Endodermal cell (in vitro differentiated cells): ENCODE measurements at regions not wholly inside any gene's neighbourhood (a gene's known extent, or its start where the extent isn't known, plus 50 kb on each side); places are given as distances from the start of the nearest gene placed in this dataset.

Experiments
- DNase-seq: peaks from one replicate; pipeline ENCODE4 v3.0.0-alpha.2; 2017
- H3K27ac ChIP-seq: 2 replicates; pipeline ENCODE4 v1.5.1; 2013; ENCODE audit warnings: mild to moderate bottlenecking, low read depth, low read length, moderate library complexity
- H3K27me3 ChIP-seq: 2 replicates; pipeline ENCODE4 v1.6.1; 2013; ENCODE audit warnings: mild to moderate bottlenecking, low read length, moderate library complexity; ENCODE audit not compliant: insufficient read depth, control insufficient read depth, poor library complexity, severe bottlenecking
- H3K36me3 ChIP-seq: 2 replicates; pipeline ENCODE4 v1.7.0; 2013; ENCODE audit warnings: mild to moderate bottlenecking, low read length, moderate library complexity; ENCODE audit not compliant: control insufficient read depth, insufficient read depth
- H3K4me1 ChIP-seq: one replicate; pipeline ENCODE4 v1.7.0; 2013; ENCODE audit warnings: low read length; ENCODE audit not compliant: control insufficient read depth, insufficient read depth
- H3K4me3 ChIP-seq: 2 replicates; pipeline ENCODE4 v1.5.1; 2013; ENCODE audit warnings: mild to moderate bottlenecking, low read length, moderate library complexity
- H3K9ac ChIP-seq: 2 replicates; pipeline ENCODE4 v1.6.1; 2013; ENCODE audit warnings: mild to moderate bottlenecking, low read length, moderate library complexity; ENCODE audit not compliant: poor library complexity, severe bottlenecking; ENCODE audit errors: extremely low read depth
- H3K9me3 ChIP-seq: 2 replicates; pipeline ENCODE4 v1.6.1; 2013; ENCODE audit warnings: mild to moderate bottlenecking, low read length, moderate library complexity; ENCODE audit not compliant: control insufficient read depth
- H3K27ac Mint-ChIP-seq: 2 replicates; pipeline ENCODE4 v1.8.0; 2020; ENCODE audit warnings: mixed read lengths
- H3K27me3 Mint-ChIP-seq: 2 replicates; pipeline ENCODE4 v1.8.0; 2021; ENCODE audit warnings: mild to moderate bottlenecking, mixed read lengths; ENCODE audit not compliant: insufficient read depth
- H3K36me3 Mint-ChIP-seq: 2 replicates; pipeline ENCODE4 v1.8.0; 2020; ENCODE audit warnings: low read depth, mixed read lengths
- H3K4me1 Mint-ChIP-seq: 2 replicates; pipeline ENCODE4 v1.8.0; 2020; ENCODE audit warnings: mixed read lengths
- H3K4me3 Mint-ChIP-seq: 2 replicates; pipeline ENCODE4 v1.8.0; 2020; ENCODE audit warnings: mild to moderate bottlenecking, moderate library complexity, mixed read lengths
- H3K9me3 Mint-ChIP-seq: 2 replicates; pipeline ENCODE4 v1.8.0; 2020; ENCODE audit warnings: mild to moderate bottlenecking, mixed read lengths
- WGBS, 2 experiments: methylation state at CpG; one replicate each; pipeline versions ENCODE4 v1.1.5 to v1.1.7; 2013; ENCODE audit warnings: missing lambda C conversion rate in 2 of 2, mixed read lengths in 1 of 2; ENCODE audit not compliant: insufficient coverage in 1 of 2, insufficient read length in 1 of 2; 5-methylcytosine and 5-hydroxymethylcytosine counted together
- TF ChIP-seq, protein P1 (sequence below): fragments of 200-600 bp; sonication (generic); conservative IDR thresholded peaks from 2 replicates; pipeline ENCODE4 v1.5.0; 2021; ENCODE audit warnings: antibody characterized with exemption, mild to moderate bottlenecking

DNA sequence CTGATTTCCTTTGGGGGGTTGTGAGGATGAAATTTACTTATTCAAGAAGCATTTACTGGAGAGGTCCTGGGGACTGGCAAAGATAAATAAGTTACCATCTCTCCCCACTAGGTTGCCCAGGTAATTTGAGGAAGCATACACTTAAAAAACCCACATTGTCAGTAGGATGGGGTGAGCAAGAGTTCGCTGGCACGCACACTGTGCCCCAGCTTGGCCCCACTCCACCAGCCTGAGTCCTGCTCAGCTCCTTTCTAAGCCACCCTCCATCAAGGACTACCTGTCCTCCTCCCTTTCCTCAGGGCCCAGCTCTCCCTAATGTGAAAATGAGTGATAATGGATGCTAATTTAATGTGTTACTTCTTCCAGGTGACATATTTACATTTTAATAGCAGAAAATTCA, 216.5 kb upstream of the PLET1 start:
- peaks cover 15% of the 10 kb centered on the region for H3K4me1 Mint-ChIP-seq

GRCh38 chr11:112477581-112478317, 217.1 kb upstream of the PLET1 start:
- Mint-ChIP-seq H3K27ac (no peak overlapping the region), H3K4me3 (no peak overlapping the region), H3K9me3 (no peaks in the 10 kb centered on the region), H3K4me1 (peaks cover 15% of the 10 kb centered on the region), H3K27me3 (peaks cover 80% of the 10 kb centered on the region), H3K36me3 (no peaks in the 10 kb centered on the region)
- 84 to 100% methylated on average over 1 to 6 of the region's 6 CpGs for WGBS, 2 experiments
- Histone ChIP-seq H3K4me1 (no peaks in the 10 kb centered on the region), H3K4me3 (no peak overlapping the region), H3K9me3 (no peaks in the 10 kb centered on the region), H3K27me3 (no peaks in the 10 kb centered on the region), H3K27ac (no peak overlapping the region), H3K9ac (no peak overlapping the region), H3K36me3 (no peaks in the 10 kb centered on the region)
- DNase-seq = peak; percentile 57
- TF ChIP-seq, protein P1, sequence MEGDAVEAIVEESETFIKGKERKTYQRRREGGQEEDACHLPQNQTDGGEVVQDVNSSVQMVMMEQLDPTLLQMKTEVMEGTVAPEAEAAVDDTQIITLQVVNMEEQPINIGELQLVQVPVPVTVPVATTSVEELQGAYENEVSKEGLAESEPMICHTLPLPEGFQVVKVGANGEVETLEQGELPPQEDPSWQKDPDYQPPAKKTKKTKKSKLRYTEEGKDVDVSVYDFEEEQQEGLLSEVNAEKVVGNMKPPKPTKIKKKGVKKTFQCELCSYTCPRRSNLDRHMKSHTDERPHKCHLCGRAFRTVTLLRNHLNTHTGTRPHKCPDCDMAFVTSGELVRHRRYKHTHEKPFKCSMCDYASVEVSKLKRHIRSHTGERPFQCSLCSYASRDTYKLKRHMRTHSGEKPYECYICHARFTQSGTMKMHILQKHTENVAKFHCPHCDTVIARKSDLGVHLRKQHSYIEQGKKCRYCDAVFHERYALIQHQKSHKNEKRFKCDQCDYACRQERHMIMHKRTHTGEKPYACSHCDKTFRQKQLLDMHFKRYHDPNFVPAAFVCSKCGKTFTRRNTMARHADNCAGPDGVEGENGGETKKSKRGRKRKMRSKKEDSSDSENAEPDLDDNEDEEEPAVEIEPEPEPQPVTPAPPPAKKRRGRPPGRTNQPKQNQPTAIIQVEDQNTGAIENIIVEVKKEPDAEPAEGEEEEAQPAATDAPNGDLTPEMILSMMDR = no peak

More for the DNA sequence above, 216.5 kb upstream of the PLET1 start:
- 92% methylated on average over 2 of the region's 2 CpGs; no CpG with 5 or more reads in 1 of the 2 experiments for WGBS, 2 experiments
- TF ChIP-seq, protein P1 = no peak
- H3K27ac Mint-ChIP-seq = no peak overlapping the region
- H3K9ac ChIP-seq = no peak overlapping the region
- DNase-seq = peak; percentile 52
- no peaks in the 10 kb centered on the region for H3K36me3 ChIP-seq
- H3K27me3 Mint-ChIP-seq = peaks cover 78% of the 10 kb centered on the region
- no peak overlapping the region for H3K27ac ChIP-seq
- H3K4me1 ChIP-seq = no peaks in the 10 kb centered on the region
- H3K9me3 Mint-ChIP-seq = no peaks in the 10 kb centered on the region
- H3K4me3 ChIP-seq = no peak overlapping the region
- H3K36me3 Mint-ChIP-seq = no peaks in the 10 kb centered on the region
- no peak overlapping the region for H3K4me3 Mint-ChIP-seq
- H3K9me3 ChIP-seq = no peaks in the 10 kb centered on the region
- no peaks in the 10 kb centered on the region for H3K27me3 ChIP-seq

DNA sequence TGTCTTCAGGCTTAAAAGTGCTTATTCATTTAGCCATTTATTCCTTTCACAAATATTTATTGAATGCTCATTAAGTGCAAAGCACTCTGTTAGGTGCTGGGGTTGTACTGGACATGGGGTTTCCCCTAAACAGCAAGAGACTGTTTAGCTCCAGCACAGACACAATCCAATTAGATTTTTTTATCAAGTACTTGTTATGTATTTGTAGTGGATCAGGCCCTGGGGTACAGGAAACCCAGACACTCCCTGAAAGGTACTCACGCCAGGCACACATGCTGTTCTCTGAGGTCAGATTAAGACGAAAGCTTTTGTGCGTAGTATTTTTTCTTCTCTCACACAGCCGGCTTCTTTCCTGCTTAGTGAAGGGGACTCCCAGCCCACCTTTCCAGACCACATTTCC, 218.1 kb upstream of the PLET1 start:
- 88 to 96% methylated on average over 4 of the region's 4 CpGs for WGBS, 2 experiments
- Mint-ChIP-seq H3K9me3 (no peaks in the 10 kb centered on the region), H3K4me1 (peaks cover 15% of the 10 kb centered on the region), H3K27ac (no peak overlapping the region), H3K36me3 (no peaks in the 10 kb centered on the region), H3K4me3 (no peak overlapping the region), H3K27me3 (peaks cover 81% of the 10 kb centered on the region)
- TF ChIP-seq, protein P1 = no peak
- Histone ChIP-seq H3K9me3 (no peaks in the 10 kb centered on the region), H3K4me1 (no peaks in the 10 kb centered on the region), H3K27ac (no peak overlapping the region), H3K4me3 (no peak overlapping the region), H3K27me3 (no peaks in the 10 kb centered on the region), H3K36me3 (no peaks in the 10 kb centered on the region), H3K9ac (no peak overlapping the region)
- peak; percentile 30 for DNase-seq
